Cardiac muscle cell (in vitro differentiated cells and primary cell): ENCODE measurements at regions not wholly inside any gene's neighbourhood (a gene's known extent, or its start where the extent isn't known, plus 50 kb on each side); places are given as distances from the start of the nearest gene placed in this dataset.
"Not testable (repeated sequence)": the region's sequence is repeated elsewhere in the genome, so short reads cannot be mapped to it uniquely, and the experiment has no call there.

ENCODE experiments used
- DNase-seq, 2 donors: peaks; one replicate each; pipeline versions ENCODE4 v3.0.0 to v3.0.0-alpha.2; 2010 to 2017; ENCODE audit warnings: low read depth in 1 of 2, low spot score in 1 of 2
- H3K27ac ChIP-seq: fragments of 200-600 bp; sonication (generic); 2 replicates; pipeline ENCODE4 v1.5.1; 2016
- H3K27me3 ChIP-seq: fragments of 200-600 bp; sonication (generic); 2 replicates; pipeline ENCODE4 v1.6.0; 2016; ENCODE audit warnings: control low read depth
- H3K36me3 ChIP-seq: fragments of 200-600 bp; sonication (generic); 2 replicates; pipeline ENCODE4 v1.5.1; 2016; ENCODE audit warnings: control low read depth
- H3K4me1 ChIP-seq: fragments of 200-600 bp; sonication (generic); 2 replicates; pipeline ENCODE4 v1.8.1; 2017; ENCODE audit warnings: low read depth, mild to moderate bottlenecking, mixed run types
- H3K4me3 ChIP-seq: fragments of 200-600 bp; sonication (generic); 2 replicates; pipeline ENCODE4 v1.5.1; 2016; ENCODE audit warnings: mild to moderate bottlenecking
- H3K9me3 ChIP-seq: fragments of 200-600 bp; sonication (generic); 2 replicates; pipeline ENCODE4 v1.5.1; 2017; ENCODE audit warnings: low read depth, mild to moderate bottlenecking, control low read depth
- CTCF ChIP-seq: IDR thresholded peaks from 2 replicates; pipeline ENCODE4 v1.5.1; 2012; ENCODE audit warnings: low read depth, mild to moderate bottlenecking, low read length

DNA sequence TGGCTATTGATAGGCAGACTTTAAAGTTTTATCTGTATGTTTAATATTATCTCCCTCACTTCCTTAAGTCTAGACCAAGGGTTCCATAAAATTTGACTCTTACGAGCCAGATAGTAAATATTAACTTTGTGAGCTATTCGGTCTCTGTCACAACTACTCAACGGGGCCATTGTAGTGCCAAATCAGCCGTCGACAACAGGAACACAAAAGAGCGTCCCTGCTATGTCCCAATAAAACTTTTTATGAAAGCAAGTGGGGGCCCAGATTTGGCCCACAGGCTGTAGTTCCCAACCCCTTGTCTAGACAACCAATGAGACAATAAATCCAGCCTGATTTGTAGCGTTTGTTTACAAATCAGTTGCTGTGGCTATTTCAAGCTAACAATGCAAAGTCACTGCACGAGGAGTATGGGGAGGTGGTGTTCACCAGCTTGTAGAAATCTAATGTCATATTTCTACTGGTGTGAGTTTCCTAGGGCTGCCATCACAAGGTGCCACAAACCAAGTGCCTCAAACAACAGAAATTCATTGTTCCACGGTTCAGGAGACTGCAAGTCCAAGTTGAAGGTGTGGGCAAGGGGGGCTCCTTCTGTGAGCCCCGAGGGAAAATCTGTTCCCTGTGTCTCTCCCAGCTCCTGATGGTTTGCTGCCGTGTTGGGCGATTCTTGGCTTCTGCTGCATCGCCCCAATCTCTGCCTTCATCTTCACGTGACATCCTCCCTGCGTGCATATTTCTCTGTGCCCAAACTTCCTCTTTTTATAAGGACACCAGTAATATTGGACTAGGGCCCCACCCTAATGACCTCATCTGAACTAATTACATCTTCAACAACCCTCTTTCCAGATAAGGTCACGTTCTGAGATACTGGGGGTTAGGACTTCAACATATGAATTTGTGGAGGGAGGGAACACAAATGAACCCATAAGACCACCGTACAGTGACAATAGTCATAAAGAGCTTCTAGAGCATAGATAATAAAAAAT lies 356.0 kb upstream of the JARID2 start:
- Histone ChIP-seq H3K4me3 (no peak overlapping the region), H3K27me3 (no peaks in the 10 kb centered on the region), H3K4me1 (no peaks in the 10 kb centered on the region), H3K27ac (no peak overlapping the region), H3K36me3 (no peaks in the 10 kb centered on the region), H3K9me3 (no peaks in the 10 kb centered on the region)
- DNase-seq, result no peak
- TF ChIP-seq CTCF, result no peak

- not testable (repeated sequence) for DNase-seq, H3K36me3 ChIP-seq, H3K4me1 ChIP-seq, H3K9me3 ChIP-seq, H3K27ac ChIP-seq, H3K27me3 ChIP-seq, H3K4me3 ChIP-seq
Measured at GRCh38 chr6:14891820-14892375, 354.0 kb upstream of the JARID2 start.

DNA sequence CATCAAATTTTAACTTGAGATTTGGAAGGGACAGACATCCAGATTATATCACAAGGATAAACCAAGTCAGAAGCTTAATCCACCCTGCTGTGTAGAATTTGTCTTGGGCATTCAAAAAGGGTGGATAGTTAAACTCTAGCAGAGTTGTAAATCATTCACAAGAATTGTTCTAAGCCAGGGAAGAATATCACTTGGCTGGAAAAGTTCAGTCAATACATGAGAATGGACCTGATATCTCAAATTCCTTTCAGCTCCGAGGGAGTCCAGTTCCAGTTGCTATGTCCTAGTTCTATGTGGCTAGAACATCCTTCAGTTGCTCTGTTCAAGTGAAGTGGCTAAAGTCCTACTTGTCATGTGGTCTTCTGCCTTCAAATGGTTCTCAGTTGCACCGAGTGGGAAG lies 351.8 kb upstream of the JARID2 start:
- no peak for TF ChIP-seq CTCF
- Histone ChIP-seq H3K9me3 (no peaks in the 10 kb centered on the region), H3K4me1 (no peaks in the 10 kb centered on the region), H3K4me3 (no peak overlapping the region), H3K27ac (no peak overlapping the region), H3K36me3 (no peaks in the 10 kb centered on the region), H3K27me3 (no peaks in the 10 kb centered on the region)
- no peak for DNase-seq

GRCh38 chr6:14896475-14896874 lies 349.4 kb upstream of the JARID2 start:
- H3K9me3 ChIP-seq, result no peaks in the 10 kb centered on the region
- no peaks in the 10 kb centered on the region for H3K27me3 ChIP-seq
- no peaks in the 10 kb centered on the region for H3K36me3 ChIP-seq
- H3K27ac ChIP-seq, result no peak overlapping the region
- TF ChIP-seq CTCF, result no peak
- H3K4me3 ChIP-seq, result no peak overlapping the region
- H3K4me1 ChIP-seq, result no peaks in the 10 kb centered on the region
- no peak for DNase-seq

GRCh38 chr6:14897831-14898230 lies 348.0 kb upstream of the JARID2 start:
- no peak for TF ChIP-seq CTCF
- DNase-seq, result no peak
- no peaks in the 10 kb centered on the region for H3K4me1 ChIP-seq
- no peak overlapping the region for H3K4me3 ChIP-seq
- H3K36me3 ChIP-seq, result no peaks in the 10 kb centered on the region
- no peaks in the 10 kb centered on the region for H3K9me3 ChIP-seq
- no peak overlapping the region for H3K27ac ChIP-seq
- H3K27me3 ChIP-seq, result no peaks in the 10 kb centered on the region

- not testable (repeated sequence) for H3K9me3 ChIP-seq, DNase-seq, H3K27ac ChIP-seq
Measured at GRCh38 chr6:14899441-14899840, 346.4 kb upstream of the JARID2 start.

More at GRCh38 chr6:14899441-14899840, 346.4 kb upstream of the JARID2 start:
- H3K36me3 ChIP-seq, H3K4me1 ChIP-seq, H3K27me3 ChIP-seq, H3K4me3 ChIP-seq: not testable (repeated sequence)
